ENCODE measurements at regions not wholly inside any gene's neighbourhood (a gene's known extent, or its start where the extent isn't known, plus 50 kb on each side); places are given as distances from the start of the nearest gene placed in this dataset.

DNA sequence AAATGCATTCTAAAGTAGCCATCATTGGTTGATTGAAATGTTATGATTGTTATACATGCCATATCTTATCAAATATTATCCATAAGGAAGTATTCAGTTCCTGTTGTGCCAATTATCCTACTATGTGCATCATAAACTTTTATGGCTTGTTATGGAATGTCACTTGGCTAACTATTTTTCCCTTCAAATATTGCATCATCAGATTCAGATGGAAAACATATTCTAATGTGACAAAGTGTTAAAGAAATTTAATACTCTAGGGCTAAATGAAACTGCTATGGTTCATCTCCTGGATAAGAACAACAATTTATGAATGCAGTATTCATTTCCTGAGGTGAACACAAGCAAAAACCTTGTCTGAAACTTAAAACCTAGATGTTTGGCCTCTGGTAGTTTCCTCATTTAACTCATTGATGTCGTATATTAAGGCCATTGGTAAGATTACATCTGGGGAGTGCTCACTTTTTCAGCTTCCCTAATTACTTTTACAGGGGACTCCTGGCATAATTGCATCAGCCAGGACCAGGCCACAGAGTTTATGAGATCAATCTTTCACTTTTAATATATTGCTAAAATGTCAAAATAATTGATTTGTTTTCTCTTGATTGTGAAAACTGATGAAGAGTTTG is 134.9 kb upstream of the CEP162 start:
- DNase-seq (ENCODE audit: extremely low spot score, insufficient read length, low read depth), result no peak
- FAIRE-seq, result no peak

DNA sequence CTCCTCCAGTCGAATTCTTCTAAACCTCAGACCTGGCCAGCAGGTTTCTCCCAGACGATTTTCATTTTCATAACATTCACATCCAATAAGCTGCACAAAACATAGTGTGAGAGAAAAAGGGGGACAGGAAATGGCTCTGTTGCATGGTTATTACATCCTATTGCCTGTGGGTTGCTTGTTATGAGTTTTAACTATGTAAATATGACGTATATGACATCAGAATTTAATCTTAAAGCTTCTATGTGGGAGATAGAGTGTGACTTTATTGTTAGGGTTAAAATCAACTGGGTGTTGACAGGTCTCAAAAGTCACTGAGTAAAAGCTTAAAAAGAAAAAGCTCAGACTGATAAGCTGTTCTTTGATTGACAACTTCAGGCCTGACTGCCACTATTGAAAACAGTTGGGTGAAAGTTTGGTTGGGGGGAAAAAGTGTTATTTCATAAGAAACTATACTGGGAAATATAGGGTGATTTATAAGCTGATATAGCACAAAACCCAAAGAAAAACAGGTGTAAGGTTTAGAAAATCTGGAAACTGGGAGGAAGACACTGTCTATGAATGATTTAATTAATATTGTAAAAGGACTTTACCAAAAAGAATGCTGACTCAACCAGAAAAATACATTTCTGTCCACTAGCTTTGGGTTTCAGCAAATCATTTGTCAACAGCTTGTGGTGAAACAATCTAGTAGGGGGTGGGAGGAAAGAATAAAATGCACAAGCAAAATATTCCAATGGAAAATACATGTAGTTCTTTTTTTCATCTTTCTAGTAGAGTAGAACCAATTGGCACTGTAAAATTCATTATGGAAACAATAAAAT is 134.1 kb upstream of the CEP162 start:
- FAIRE-seq, result no peak

DNA sequence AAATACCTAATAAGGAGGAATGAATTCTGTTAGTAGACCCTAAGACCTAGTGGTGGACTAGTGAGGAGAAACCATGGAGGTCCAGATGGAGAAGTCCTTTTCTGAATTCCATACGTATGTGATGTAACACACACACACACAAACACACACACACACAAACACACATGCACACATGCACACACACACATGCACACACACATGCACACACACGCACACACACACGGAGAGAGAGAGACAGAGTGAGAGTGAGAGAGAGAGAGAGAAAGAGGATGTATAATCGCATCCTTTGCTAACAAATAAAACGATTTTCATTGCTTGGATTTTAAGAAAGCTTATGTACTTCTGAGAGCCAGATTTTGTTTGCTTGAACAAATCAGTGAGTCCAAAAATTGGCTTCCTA is 132.6 kb upstream of the CEP162 start:
- DNase-seq (ENCODE audit: extremely low spot score, insufficient read length, low read depth) (no peak), FAIRE-seq (no peak)

More for the DNA sequence above, 134.1 kb upstream of the CEP162 start:
- no peak for DNase-seq (ENCODE audit: extremely low spot score, insufficient read length, low read depth)

DNA sequence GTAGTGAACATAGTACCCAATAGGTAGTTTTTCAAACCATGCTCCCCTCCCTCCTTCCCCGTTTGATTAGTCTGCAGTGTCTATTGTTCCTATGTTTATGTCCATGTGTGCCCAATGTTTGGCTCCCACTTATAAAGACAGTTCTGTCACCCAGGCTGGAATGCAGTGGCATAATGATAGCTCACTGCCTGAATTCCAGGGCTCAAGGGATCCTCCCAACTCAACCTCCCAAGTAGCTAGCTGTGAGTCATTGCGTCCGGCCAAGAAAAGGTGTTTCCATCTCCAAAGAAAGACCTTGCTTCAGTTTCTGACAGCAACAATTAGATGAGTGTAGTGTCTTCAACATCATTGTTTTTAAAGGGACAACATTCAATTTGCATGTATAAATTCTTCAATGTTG is 131.1 kb upstream of the CEP162 start:
- DNase-seq (ENCODE audit: extremely low spot score, insufficient read length, low read depth), result no peak
- no peak for FAIRE-seq

DNA sequence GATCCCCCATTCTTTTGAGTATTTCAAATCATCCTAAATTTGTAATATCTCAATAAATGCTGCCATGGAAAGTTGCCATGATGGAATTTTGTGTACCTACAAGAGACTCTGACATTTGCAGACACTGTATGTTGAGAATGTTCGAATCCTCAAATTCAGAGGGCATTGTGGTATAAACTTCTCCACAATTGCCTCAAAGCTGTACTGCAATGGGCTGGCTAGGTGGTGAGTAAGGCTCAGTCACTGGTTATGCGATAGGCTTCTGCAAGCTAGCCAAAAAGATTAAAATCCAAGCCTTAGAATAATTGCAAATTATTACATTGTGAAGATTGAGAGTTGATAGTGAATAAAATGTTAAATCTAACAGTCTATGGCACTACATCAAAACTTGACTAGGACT is 130.2 kb upstream of the CEP162 start:
- DNase-seq (ENCODE audit: extremely low spot score, insufficient read length, low read depth) (no peak), FAIRE-seq (no peak)

DNA sequence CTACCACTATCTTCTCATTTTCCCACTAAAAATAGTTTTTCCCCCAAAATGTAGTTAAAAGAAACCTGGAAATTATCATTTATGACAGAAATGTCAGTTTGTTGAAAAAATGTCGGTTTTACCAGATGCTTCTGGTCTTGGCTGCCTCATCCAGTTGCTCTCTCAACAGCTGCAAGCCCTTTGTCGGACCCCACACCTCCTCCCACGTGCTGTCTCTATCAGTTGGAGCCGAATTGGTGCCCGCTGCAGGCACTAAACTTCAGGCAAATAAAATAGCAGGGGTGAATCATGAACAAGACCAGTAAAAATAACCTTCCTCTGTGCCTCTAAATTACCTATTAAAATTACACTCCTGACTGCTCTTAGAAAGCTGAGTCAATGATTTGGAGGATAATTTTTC is 129.5 kb upstream of the CEP162 start:
- FAIRE-seq (no peak), DNase-seq (ENCODE audit: extremely low spot score, insufficient read length, low read depth) (no peak)

DNA sequence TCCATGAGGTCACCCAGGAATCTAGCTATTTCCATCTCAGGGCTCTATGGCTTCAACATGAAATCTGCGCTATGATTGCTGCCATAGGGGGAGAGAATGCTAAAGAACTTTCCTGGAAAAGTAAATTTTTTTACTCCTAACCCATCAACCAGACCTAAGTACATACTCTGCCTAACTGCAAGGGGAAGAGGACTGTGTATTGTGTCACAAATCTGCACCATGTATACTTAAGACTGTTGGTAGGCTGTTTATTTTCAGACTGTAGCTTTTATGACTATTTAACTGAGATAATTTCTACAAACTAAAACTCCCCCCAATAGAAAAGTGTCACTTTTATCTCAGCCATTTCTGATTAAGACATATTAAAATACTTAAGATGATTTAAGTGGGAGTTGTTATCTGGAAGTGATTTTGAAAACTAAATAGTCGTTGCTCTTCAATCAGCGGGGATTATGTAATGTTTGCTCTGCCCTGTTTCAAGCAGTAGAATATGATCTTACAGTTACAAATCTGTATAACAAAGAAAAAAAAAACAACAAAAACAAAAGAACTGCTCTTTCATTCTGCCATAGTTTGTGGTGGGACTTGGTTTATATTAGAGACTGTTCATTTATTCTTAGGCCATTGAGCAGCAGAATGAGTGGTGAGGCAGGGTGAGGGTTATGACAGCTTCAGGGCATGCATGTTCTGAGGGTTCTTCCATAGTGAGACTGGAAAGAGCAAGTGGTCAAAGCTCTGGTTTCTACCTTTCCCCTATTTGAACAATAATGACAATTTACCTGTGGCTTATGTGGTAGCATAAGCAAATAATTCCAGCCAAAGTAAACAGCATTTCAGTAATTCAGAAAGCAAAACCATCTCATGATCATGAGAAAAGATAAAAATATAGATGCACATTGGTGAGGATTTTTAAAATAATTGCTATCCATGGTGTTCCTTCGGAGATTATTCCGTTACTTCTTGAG is 126.3 kb upstream of the CEP162 start:
- no peak for FAIRE-seq

DNA sequence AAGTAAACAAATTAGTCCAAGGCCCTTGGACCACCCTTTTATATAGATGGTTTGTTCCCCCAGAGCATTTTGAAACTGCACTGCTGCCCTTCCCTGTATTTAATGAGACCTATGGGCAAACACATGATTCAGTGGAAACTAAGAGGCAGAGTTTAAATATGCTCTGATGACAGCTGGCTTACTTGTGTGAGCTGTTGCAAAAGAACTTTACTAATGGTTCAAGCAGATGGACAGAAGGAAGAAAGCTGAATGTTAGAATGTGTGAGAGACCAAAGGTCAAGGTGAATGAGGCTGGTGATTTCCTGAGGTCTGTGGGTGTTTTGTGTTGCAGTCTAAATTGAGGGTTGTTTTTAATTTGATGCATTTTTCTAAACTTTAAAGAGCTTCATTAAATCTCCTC is 123.0 kb upstream of the CEP162 start:
- FAIRE-seq, result no peak
- no peak for DNase-seq (ENCODE audit: extremely low spot score, insufficient read length, low read depth)

More for the DNA sequence above, 126.3 kb upstream of the CEP162 start:
- DNase-seq (ENCODE audit: extremely low spot score, insufficient read length, low read depth), result no peak

DNA sequence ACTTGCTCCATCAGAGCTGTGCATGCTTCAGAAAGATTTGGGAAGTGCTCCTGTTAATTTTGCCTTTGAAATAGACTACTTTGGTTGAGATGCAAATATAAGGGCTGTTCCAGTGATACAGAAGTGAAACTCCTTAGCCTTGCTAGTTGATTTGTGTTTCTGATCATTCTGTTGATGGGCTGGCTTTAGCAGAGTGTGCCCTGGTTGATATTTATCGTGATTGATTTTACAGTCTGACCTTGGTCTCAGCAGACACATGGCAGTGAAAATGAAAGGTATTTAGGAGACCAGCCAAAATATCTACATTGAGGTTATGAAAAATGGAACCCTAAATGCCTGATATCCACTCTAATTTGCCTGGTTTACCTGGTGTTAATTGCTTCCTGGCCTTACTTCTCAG is 122.1 kb upstream of the CEP162 start:
- FAIRE-seq, result no peak

DNA sequence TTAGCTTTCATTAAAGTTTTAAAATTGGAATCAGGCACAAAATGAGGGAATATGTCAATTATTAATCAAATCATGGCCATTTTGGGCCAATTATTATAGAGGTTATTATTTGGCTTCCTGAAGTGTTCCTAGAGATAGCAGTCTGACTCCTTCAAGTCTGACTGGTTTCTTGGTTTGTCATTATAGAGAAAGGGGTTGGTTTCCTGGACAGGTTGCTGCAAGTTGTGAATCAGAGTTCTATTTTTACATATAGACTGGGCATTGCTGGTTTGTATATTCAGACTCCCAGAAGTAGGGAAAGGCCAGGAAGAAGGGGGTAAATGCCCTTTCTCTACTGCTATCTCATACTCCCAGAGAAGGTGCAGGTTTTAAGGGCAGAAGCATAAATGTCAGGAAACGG is 121.4 kb upstream of the CEP162 start:
- no peak for DNase-seq (ENCODE audit: extremely low spot score, insufficient read length, low read depth)
- no peak for FAIRE-seq

More for the DNA sequence above, 122.1 kb upstream of the CEP162 start:
- DNase-seq (ENCODE audit: extremely low spot score, insufficient read length, low read depth), result no peak

DNA sequence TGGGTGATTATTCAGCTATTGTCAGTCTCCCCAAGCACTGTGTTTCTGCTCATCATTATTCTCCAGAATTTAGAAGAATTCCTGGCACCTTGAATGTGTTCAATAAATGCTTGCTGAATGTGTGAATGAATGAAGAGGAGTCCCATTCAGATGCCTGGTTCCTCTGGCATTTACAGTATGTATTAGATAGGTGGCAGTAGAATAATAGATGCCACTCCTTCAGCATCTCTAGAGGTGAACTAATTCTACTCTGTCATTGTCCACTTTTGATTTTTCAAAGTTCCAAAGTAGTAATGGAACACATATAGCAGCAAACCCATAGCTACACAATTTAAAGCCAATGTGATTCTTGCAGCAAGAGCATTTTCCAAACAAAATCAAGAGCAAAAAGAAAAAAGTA is 118.9 kb upstream of the CEP162 start:
- FAIRE-seq (no peak), DNase-seq (ENCODE audit: extremely low spot score, insufficient read length, low read depth) (no peak)

DNA sequence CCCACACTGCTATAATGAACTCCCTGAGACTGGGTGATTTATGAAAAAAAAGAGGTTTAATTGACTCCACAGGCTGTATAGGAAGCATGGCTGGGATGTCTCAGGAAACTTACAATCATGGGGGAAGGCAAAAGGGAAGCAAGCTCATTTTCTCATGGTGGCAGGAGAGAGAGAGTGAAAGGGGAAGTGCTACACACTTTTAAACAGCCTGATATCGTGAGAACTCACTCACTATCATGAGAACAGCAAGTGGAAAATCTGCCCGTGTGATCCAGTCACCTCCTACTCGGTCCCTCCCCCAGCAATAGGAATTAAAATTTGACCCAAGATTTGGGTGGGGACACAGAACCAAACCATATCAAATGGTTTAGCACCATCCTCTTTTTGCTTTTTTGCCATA is 116.6 kb upstream of the CEP162 start:
- no peak for FAIRE-seq
- DNase-seq (ENCODE audit: extremely low spot score, insufficient read length, low read depth), result no peak

DNA sequence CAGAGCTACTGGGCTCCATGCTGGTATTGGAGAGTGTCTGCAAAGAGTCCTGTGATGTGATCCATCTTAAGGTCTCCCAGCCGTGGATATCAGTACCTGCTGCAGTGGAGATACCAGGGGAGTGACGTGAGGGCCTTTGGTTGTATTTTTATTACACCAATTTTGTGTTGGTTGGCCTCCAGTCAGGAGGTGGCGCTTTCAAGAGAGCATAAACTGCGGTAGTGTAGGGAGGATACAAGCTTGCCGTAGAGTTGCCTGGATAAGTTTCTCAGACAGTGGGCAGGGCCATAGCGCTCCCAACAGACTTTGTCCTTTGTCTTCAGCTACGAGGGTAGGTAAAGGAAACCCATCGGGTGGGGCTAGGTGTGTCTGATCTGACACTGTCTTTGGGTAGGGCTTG is 113.0 kb upstream of the CEP162 start:
- no peak for DNase-seq (ENCODE audit: extremely low spot score, insufficient read length, low read depth)
- FAIRE-seq, result no peak

DNA sequence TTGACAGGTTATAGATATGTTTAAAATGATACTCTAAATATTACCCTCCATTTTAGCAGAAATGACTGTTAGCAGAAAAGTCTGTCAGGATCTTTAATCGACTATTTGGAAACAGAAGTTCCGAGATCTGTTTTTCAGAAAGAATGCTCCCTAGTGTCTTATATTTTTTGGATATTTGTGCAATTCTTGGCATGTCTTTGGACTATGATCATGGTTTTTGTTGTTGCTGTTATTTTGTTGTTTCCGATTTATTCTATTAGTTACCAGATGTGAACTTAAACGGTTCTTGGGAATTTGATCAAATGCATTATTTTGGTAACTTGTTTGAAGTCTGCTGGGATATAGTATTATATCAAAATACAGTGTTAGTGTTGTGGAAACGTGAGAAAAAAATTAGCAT is 106.4 kb upstream of the CEP162 start:
- FAIRE-seq, result no peak
- no peak for DNase-seq (ENCODE audit: extremely low spot score, insufficient read length, low read depth)

DNA sequence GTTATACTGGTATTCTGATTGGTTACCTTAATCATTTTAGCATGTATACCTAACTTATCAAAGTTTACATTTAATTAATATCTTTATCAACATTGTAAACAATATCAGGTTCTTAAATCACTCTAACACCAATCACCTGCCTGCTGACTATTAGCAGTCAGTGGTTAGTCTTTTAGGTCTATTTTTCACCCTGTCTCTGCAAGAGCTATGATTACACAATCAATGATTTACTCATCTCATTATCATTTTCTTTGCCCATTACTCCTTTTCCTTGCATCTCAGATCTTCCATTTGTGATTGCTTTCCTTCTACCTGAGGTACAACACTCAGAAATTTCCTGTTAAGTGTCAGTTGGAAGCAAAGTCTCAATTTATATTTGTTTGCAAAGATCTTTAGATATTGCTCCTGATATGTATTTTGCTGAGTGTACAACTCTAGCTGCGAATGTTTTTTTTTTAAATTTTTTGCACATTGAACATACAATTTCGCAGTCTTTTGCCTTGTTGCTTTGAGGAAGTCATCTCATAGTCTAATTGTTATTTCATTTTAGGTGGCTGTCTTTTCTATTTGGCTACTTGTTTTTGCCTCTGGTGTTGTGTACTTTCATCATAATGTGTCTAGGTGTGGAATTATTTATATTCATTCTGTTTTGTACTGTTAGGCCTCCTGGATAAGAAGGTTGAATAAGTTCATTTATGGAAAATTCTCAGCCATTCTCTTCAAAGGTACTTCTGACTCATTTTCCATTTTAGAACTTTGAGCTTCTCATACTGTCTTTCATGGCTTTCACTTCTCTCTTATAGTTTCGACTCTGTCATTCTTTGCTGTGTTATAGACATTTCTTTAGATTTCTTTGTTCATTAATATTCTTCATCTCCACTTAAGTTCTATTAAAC is 104.9 kb upstream of the CEP162 start:
- DNase-seq (ENCODE audit: extremely low spot score, insufficient read length, low read depth), result no peak
- peak; percentile 54 for FAIRE-seq

DNA sequence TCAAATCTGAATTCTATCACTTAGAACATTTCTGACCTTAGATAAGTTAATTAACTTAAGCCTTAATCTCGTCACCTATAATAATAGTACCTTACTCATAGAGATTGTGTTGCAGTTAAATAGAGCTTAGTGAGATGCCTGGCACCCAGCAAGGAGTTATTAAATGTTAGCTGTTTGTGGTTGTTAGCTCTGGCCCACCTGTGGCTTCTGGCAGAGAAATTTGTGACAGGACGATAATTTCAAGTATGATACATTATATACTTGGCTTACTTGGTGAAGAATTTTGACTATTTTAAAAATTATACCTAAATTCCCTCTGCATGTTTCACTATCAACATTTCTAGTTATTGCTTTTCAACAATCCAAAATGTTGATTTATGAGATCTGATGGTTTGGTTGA is 102.9 kb upstream of the CEP162 start:
- DNase-seq (ENCODE audit: extremely low spot score, insufficient read length, low read depth) (no peak), FAIRE-seq (no peak)

DNA sequence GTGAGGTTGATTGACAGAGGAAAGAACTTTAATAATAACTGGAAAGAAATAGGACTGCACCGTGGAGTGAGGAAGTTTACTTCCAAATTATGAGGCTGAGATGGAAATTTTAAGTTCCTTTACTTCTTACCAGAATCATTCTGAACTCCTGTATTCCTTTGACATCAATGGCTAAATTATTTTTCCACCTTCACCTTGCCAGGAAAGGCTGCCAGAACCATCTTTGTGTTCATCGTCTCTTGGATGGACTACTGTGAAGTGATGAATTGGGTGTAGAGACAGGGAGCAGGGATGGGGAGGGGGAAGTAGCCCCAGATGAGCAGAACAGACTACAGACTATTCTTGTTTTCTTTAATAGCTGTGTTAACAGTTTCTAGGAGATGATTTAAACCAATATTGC is 102.1 kb upstream of the CEP162 start:
- FAIRE-seq (no peak), DNase-seq (ENCODE audit: extremely low spot score, insufficient read length, low read depth) (no peak)

DNA sequence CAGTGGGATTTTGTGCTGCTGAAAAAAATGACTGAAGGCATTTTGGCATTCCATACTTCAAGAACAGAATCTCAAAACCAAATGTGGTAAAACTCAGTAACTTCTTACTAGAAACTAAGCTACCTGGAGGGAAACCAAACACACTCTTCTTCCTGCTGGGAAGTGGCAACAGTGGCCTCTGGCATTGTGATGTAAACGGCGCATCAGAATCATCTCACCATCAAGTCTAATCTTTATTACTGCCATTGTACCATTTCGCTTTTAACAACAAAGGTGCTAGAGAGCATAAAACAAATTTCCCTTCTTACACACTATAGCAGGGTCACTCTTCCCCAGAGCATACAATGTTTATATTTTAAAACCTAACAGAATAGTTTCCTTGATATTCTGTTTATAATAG is 101.6 kb upstream of the CEP162 start:
- no peak for FAIRE-seq

DNA sequence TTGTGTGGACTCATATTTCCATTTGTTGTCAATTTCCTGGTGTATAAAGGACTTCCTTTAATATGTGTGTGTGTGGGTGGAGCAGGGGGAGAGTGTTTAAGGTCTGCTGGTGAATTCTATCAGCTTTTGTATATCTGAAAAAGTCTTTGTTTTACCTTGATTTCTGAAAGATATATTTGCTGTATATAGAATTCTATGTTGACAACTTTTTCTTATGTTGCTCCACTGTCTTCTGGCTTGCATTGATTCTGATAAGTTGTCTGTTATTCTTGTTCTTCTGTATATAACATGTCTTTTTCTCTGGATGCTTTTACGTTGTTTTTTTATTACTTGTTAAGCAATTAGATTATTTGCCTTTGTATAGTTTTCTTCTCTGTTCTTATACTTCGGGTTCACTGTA is 90.0 kb upstream of the CEP162 start:
- DNase-seq (ENCODE audit: extremely low spot score, insufficient read length, low read depth), result no peak
- FAIRE-seq, result no peak

More for the DNA sequence above, 101.6 kb upstream of the CEP162 start:
- DNase-seq (ENCODE audit: extremely low spot score, insufficient read length, low read depth), result no peak
